ENCODE measurements at regions not wholly inside any gene's neighbourhood (a gene's known extent, or its start where the extent isn't known, plus 50 kb on each side); places are given as distances from the start of the nearest gene placed in this dataset.

DNA sequence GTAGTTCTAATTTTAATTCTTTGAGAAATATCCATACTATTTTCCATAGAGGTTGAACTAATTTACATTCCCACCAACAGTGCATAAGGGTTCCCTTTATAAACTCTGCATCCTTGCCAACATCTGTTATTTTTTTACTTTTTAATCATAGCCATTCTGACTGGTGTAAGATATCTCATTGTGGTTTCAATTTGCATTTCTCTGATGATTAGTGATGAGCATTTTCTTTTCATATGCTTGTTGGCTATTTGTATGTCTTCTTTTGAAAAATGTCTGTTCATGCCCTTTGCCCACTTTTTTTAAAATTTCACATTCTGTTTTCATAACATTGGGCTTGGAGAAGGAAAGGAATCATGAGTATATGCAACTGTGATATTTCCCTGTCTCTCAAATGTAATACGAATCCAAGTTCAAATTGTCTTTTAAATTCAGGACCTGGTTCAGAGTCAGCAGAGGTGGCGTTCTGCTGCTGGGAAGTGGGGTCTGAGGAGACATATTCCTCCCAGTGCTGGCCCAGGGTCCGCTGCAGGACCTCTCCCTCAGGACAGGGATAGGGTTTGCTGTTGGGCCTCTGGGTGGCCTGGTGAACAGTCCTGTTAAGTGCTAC, 81.2 kb upstream of the ETV6 start:
- DNase-seq (ENCODE audit: low read depth), result no peak

DNA sequence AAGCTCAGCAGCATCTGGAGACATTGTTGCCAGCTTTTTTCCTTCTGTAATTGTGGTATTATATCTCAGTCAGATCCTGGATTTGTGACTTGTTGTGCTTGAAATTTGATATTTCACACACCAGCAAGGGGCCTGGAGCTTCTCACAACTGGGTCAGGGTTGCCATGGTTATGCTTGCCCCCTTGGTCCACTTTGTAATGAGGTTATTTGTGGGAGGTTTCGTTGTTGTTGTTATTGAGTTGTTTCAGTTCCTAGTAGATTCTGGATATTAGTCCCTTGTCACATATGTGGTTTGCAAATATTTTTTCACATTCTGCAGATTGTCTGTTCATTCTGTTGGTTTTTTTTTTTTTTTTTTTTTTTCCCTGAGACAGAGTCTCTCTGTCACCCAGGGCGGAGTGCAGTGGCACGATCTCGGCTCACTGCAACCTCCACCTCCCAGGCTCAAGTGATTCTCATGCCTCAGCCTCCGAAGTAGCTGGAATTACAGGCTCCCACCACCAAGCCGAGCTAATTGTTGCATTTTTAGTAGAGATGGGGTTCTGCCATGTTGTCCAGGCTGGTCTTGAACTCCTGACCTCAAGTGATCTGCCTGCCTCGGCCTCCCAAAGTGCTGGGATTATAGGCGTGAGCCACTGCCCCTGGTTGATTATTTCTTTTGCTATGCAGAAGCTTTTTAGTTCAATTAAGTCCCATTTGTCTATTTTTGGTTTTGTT, 80.6 kb upstream of the ETV6 start:
- DNase-seq (ENCODE audit: low read depth), result no peak

DNA sequence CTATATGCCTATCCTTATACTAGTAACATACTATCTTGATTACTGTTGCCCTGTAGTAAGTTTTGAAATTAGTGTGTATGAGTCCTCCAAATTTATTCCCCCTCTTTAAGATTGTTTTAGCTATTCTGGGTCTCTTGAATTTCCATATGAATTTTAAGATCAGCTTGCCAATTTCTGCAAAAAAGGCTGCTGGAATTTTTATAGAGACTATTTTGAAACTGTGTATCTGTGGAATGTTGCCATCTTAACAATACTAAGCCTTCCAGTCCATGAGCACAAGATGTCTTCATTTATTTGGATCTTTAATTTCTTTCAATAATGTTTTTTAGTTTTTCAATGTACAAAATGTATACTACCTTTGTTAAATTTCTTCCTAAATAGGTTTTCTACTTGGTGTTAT, 79.8 kb upstream of the ETV6 start:
- no peak for DNase-seq (ENCODE audit: low read depth)

DNA sequence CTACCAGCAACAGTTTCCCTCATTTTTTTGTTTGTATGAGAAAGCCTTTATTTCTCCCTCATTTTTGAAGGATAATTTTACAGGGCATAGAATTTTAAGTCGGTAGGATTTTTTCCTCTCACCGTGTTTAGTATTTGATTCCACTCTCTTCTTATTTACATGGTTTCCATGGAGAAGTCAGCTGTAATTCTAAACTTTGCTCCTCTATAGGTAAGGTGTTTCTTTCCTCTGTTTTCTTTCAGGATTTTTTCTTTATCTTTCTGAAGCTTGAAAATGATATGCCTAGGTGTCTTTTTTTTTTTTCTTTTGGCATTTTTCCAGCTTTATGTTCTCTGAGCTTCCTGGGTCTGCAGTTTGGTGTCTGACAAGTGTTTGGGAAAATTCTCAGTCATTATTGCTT, 75.6 kb upstream of the ETV6 start:
- DNase-seq (ENCODE audit: low read depth), result no peak

DNA sequence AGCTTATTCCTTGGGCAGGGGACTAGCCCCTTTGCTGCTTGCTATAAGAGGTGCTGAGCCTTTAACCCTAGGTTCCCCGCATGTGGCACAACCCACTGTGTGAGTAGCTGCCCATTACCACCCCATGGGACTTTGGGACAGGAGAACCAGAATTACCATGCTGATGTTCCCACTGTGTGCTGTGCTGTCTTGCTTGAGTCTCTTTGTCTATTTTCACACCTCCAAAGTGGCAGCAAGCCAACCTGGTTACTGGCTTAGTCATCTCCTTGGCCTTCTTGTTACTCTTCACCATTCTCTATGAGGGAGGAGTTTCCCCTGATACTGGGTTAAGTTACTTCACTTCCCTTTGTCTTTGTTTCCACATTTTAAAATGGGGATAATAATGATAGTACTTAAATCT, 73.4 kb upstream of the ETV6 start:
- no peak for DNase-seq (ENCODE audit: low read depth)

DNA sequence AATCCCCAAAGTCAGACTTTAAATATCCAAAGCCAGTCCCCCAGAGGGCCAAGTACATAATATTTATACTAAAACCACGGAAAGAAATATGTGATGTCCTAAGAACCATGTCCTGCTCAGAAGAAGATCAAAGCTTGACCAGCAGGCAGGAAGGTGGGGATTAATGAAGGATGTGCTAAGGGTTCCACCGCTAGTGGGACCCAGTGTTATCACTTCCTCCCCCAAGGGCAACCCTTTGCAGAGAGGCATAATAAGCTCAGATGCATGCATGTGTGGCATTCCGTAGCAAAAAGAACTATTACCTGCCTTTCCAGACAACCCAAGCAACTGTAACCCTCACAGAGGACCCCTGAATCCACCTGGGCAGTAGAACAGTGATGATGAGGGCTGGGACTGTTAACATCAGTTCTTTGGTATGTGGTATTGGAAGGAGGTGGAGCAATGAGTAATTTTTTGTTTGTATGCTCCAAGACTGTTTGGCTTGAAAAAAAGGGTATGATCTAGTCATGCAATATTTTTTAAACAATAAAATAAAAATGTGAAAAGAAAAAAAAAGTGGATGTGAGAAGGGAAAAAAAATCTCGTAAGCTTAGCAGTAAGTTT, 71.7 kb upstream of the ETV6 start:
- DNase-seq (ENCODE audit: low read depth), result no peak

DNA sequence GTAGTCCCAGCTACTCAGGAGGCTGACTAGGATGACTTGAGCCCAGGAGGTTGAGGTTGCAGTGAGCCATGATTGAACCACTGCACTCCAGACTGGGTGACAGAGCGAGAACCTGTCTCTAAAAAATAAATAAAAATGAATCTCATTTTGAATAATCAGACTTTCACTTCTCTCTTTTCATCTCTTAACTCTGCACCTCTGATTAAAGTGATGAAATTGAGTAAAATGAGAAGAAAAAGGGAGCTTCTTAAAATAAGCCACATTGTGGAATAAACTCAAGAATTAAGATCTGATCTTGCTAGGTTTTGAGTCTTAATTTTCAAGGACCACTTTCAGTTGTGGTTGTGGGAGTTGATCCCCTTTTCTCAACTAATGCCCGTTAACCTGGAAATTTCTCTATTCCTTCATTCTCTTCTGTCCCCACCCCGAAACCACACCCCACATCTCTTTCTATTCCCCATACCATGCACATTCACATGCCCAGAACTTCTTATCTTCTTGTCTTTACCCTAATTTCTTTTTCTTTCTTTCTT, 70.9 kb upstream of the ETV6 start:
- DNase-seq (ENCODE audit: low read depth), result no peak

DNA sequence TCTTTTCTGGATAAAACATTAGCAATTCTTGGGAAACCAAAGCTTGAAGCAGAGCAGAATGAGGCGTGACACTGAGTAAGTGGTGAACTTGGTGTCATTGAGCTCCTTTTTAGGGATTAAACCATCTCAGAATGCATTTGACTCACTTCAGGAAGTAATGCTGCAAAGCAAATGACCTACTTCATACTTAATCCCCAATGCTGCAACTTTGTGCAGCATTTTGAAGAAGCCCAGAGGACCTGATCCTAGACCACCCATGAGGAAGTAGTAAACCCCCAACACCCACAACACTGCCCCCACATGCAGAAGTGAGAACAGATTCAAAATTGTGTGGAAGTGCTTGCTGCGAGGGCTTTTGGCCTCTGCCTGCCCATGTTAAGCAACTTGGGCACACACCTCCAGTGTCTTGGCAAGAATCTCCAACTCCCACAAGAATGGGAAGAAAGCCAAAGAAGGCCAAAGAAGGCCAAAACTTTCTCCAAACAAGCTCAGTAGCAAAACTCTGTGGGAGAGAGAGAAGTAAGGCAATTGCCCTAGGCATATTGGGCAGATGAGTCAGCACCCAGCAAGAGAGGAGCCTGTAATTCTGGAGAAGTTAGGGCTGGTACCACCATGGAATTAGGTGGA, 69.2 kb upstream of the ETV6 start:
- no peak for DNase-seq (ENCODE audit: low read depth)

DNA sequence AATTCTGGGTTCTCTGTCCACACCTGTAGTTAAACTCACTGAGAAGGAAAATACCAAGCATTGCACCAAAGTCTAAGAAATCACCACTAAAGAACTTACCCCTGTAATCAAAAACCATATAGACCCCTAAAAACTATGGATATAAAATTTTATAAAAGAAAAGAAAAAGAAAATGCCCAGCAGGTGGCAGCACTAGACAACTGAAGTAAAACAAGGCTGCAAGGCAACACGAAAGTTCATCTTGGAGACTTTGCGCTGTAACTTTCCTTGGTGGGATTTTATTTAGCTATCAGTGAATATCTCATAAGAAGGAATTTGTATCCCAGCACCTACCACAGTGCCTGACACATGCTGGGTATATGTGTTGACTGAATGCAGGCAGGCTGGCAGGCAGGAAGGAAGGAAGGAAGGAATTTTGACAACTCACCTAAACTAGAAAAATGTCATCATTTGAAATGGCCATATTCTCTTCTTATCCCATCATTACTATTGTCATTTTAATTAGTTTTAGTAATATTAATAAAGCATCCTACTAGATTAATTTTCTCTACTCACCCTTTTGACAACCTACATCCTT, 68.2 kb upstream of the ETV6 start:
- DNase-seq (ENCODE audit: low read depth), result peak; percentile 63

DNA sequence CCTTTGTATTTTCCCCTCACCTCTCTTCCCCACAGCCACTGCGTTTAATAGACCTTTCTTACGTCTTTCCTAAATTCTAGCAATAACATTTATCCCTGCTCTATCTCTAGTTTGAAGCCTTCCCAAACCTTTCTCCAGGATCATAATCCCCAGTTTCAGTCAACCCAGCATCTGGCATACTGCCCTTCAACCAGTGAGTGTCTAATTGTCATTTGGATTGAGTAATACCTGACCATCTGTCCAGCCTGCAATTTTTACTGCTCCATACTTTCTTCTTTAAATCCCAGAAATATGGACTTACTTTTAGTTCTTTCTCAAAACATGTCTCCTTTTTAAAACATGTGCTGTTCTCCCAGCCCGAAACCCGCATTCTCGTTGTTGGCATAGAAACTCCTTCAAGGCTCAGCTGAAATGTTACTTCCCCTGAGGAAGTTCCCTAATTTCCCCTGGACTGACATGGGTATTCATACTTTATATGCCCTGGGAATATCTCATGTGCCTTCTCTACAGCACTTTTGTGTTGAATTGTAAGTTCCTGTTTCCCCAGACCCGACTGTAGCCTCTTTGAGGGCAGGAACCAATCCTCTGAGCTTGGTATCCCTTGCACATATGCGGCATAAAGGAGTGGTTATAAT, 65.1 kb upstream of the ETV6 start:
- DNase-seq (ENCODE audit: low read depth), result no peak

DNA sequence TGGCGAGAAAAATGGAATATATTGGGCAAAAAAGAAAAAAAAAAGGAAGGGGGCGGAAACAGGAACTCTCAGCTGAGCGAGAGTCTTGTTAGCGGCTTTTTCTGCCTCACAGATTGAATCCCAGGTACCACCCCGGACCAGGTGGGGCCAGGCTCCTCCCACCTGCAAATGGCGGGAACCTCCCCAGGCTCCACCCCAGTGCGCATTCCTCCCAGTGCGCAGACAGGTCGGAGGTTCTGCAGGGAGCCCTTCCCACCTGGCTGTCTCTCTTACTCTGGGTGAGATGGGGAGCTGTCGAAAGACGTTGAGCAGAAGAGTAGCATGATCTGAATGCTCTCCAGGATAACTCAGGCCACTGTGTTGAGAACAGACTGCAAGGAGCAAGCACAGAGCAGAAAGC, 57.0 kb upstream of the ETV6 start:
- DNase-seq (ENCODE audit: low read depth), result no peak

DNA sequence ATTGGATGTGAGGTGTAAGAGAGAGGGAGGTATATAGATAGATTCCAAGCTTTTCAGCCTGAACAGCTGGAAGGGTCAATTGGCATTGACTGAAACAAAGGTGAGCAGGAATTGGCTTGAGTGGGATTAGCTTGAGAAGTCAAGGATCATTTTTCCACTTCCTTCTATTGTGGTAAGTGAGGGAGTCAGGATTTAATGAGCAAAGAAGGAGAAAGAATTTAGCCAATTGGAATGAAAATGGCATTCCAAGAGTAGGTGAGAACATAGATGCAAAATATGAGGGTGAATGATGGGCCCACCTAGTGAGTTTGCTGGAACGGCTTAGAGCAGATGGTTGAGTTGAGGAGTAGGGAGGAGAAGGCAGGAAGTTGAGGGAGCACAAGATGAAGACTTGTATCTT, 56.5 kb upstream of the ETV6 start:
- DNase-seq (ENCODE audit: low read depth), result no peak

DNA sequence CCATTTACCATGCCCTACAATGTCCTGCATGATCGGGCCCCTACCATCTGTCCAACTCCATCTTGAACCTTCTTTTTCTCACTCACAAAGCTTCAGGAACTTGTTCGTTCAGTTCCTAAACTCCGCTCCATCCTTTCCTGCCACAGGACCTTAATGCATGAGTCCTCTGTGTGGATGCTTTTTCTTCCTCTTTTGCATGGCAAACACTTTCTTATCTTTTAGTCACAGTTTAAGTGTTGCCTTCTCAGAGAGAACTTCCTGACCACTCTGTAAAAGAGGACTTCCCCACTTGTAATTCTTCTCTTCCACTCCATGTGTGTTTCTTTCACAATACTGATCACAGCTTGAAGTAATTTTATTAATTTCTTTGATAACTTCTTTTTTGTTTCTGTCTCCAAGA, 54.4 kb upstream of the ETV6 start:
- no peak for DNase-seq (ENCODE audit: low read depth)

DNA sequence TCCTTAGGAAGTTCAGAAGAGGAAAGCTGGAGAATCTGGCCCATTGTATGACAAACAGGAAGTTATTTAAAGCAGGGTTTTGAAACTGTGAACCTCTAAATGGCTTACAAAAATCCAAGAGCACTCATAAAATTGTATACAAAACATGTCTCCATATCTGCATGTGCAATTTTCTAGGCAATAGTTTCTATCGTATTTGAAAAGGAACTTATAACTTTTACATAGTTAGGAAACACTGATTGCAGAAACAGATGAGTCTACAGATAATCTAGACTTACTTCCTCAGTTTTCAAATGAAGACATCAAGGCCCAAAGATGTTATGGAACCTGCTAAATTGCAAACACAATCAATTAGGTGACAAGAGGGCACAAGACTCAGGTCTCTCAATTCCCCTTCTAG, 53.3 kb upstream of the ETV6 start:
- no peak for DNase-seq (ENCODE audit: low read depth)

DNA sequence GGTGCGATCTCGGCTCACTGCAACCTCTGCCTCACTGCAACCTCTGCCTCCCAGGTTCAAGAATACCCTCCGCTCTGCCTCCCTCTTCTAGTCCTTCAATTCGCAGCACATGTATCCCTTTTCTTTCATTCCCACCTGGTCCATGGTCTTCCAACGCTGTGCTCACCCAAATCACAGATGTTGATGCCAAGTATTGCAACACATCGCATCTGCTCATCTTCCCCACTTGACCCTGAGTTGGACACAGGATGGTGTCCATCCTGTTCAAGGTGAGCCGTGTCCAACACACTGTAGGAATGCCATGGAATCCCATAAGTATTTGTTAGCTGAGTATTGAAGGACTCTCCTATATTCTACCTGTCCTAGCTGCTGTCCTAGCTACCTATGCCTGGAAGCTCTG, 50.6 kb upstream of the ETV6 start:
- DNase-seq (ENCODE audit: low read depth), result no peak
